HepG2 (cell line): ENCODE measurements at regions not wholly inside any gene's neighbourhood (a gene's known extent, or its start where the extent isn't known, plus 50 kb on each side); places are given as distances from the start of the nearest gene placed in this dataset.

ENCODE experiments used
- ATF7 ChIP-seq, 2 experiments: fragments of 450-650 bp in 1 of 2; sonication (generic) in 1 of 2; formaldehyde crosslinking in 1 of 2; IDR thresholded peaks; 2 replicates each; pipeline versions ENCODE4 v1.4.0 to v1.6.1; 2016 to 2020; ENCODE audit warnings: antibody characterized with exemption in 1 of 2, mild to moderate bottlenecking in 1 of 2, missing genetic modification reagents in 1 of 2
- CTCF ChIP-seq: sonication (generic); formaldehyde crosslinking; IDR thresholded peaks from 2 replicates; pipeline ENCODE4 v1.5.0; 2020; ENCODE audit warnings: mild to moderate bottlenecking, missing genetic modification reagents, moderate library complexity
- GABPA ChIP-seq, 2 experiments: IDR thresholded peaks; 2 replicates each; pipeline ENCODE4 v1.6.1; 2011 to 2016; ENCODE audit warnings: low read depth in 2 of 2, low read length in 1 of 2, missing biosample characterization in 1 of 2, missing genetic modification characterization in 1 of 2
- MAX ChIP-seq: IDR thresholded peaks from 2 replicates; pipeline ENCODE4 v1.6.1; 2012; ENCODE audit warnings: inconsistent platforms
- NFYB ChIP-seq: sonication (generic); formaldehyde crosslinking; IDR thresholded peaks from 2 replicates; pipeline ENCODE4 v1.4.0; 2020; ENCODE audit warnings: missing genetic modification reagents
- POLR2A ChIP-seq, 2 experiments: IDR thresholded peaks; 2 replicates each; pipeline ENCODE4 v1.6.1; 2011; ENCODE audit warnings: low read depth in 2 of 2, low read length in 2 of 2, mild to moderate bottlenecking in 1 of 2, moderate library complexity in 1 of 2; ENCODE audit not compliant: insufficient read depth in 1 of 2
- RFX5 ChIP-seq: IDR thresholded peaks from 2 replicates; pipeline ENCODE4 v1.6.1; 2011; ENCODE audit warnings: low read depth, low read length, improper control_type of control experiment
- SIN3A ChIP-seq: IDR thresholded peaks from 2 replicates; pipeline ENCODE4 v1.6.1; 2011; ENCODE audit warnings: low read depth, mild to moderate bottlenecking, control low read depth, low read length, borderline replicate concordance
- SMAD3 ChIP-seq: sonication (generic); formaldehyde crosslinking; IDR thresholded peaks from 2 replicates; pipeline ENCODE4 v1.4.0; 2020; ENCODE audit warnings: missing genetic modification reagents
- TERF1 ChIP-seq: sonication (generic); formaldehyde crosslinking; IDR thresholded peaks from 2 replicates; pipeline ENCODE4 v1.8.0; 2022; ENCODE audit warnings: mild to moderate bottlenecking, missing genetic modification reagents, moderate library complexity
- ZNF124 ChIP-seq: sonication (generic); formaldehyde crosslinking; IDR thresholded peaks from 2 replicates; pipeline ENCODE4 v1.4.0; 2020; ENCODE audit warnings: missing genetic modification reagents
- ZNF878 ChIP-seq: sonication (generic); formaldehyde crosslinking; IDR thresholded peaks from 2 replicates; pipeline ENCODE4 v1.8.1; 2023; ENCODE audit warnings: mild to moderate bottlenecking, missing genetic modification reagents, moderate library complexity

- TF ChIP-seq RFX5, result no peak
- no peak for TF ChIP-seq TERF1 (CRISPR knock-in tag)
- TF ChIP-seq MAX, result no peak
- TF ChIP-seq POLR2A (IDR thresholded peaks at IDR 0.05; ENCODE audit: insufficient read depth in 1 of 2, low read depth in 2 of 2, low read length in 2 of 2), result no peak
- no peak for TF ChIP-seq ATF7 (IDR thresholded peaks at IDR 0.05)
- no peak for TF ChIP-seq ATF7 (CRISPR knock-in tag; IDR thresholded peaks at IDR 0.05)
- TF ChIP-seq CTCF, result no peak
- TF ChIP-seq ZNF878 (CRISPR knock-in tag), result no peak
- no peak for TF ChIP-seq SMAD3 (CRISPR knock-in tag)
- TF ChIP-seq ZNF124, result no peak
- no peak for TF ChIP-seq SIN3A
- no peak for TF ChIP-seq NFYB (CRISPR knock-in tag)
- no peak for TF ChIP-seq GABPA (IDR thresholded peaks at IDR 0.05; ENCODE audit: low read depth, low read length)
- TF ChIP-seq GABPA (CRISPR knock-in tag; IDR thresholded peaks at IDR 0.05; ENCODE audit: low read depth), result no peak
Observed at GRCh38 chr4:104630272-104630671, 135.6 kb upstream of the CXXC4 start.
